Activated naive CD8-positive, alpha-beta T cell treated with anti-CD3 and anti-CD28 coated beads, Interleukin-2, amount 50 U/mL, for 16 hours (primary cell): ENCODE measurements at regions not wholly inside any gene's neighbourhood (a gene's known extent, or its start where the extent isn't known, plus 50 kb on each side); places are given as distances from the start of the nearest gene placed in this dataset.

ENCODE experiments used
- DNase-seq: peaks from one replicate; pipeline ENCODE4 v3.0.0-alpha.2; 2020; ENCODE audit warnings: low read depth, low spot score

- DNase-seq = no peak
Measured at GRCh38 chr2:226652983-226653765, 146.4 kb downstream of the IRS1 start.

- no peak for DNase-seq
Measured at GRCh38 chr2:226652369-226652768, 147.3 kb downstream of the IRS1 start.

GRCh38 chr2:226649871-226650660, 149.6 kb downstream of the IRS1 start:
- DNase-seq = peak; percentile 12

- no peak for DNase-seq
Measured at GRCh38 chr2:226649201-226649600, 150.4 kb downstream of the IRS1 start.

- no peak for DNase-seq
Measured at GRCh38 chr2:226647621-226648518, 151.8 kb downstream of the IRS1 start.

- no peak for DNase-seq
Measured at GRCh38 chr2:226644399-226644865, 155.2 kb downstream of the IRS1 start.

- DNase-seq = no peak
Measured at GRCh38 chr2:226643946-226644282, 155.7 kb downstream of the IRS1 start.

- no peak for DNase-seq
Measured at GRCh38 chr2:226643030-226643945, 156.3 kb downstream of the IRS1 start.

GRCh38 chr2:226641008-226641407, 158.6 kb downstream of the IRS1 start:
- no peak for DNase-seq

GRCh38 chr2:226640501-226640900, 159.1 kb downstream of the IRS1 start:
- no peak for DNase-seq

GRCh38 chr2:226639550-226639949, 160.1 kb downstream of the IRS1 start:
- no peak for DNase-seq

GRCh38 chr2:226638576-226638975, 161.0 kb downstream of the IRS1 start:
- no peak for DNase-seq

- no peak for DNase-seq
Measured at GRCh38 chr2:226637383-226637782, 162.2 kb downstream of the IRS1 start.

- no peak for DNase-seq
Measured at GRCh38 chr2:226636586-226636985, 163.0 kb downstream of the IRS1 start.

GRCh38 chr2:226634943-226635604, 164.5 kb downstream of the IRS1 start:
- no peak for DNase-seq

GRCh38 chr2:226631671-226632070, 167.9 kb downstream of the IRS1 start:
- DNase-seq = no peak

- no peak for DNase-seq
Measured at GRCh38 chr2:226631187-226631586, 168.4 kb downstream of the IRS1 start.

- DNase-seq = no peak
Measured at GRCh38 chr2:226625946-226626345, 173.7 kb downstream of the IRS1 start.

GRCh38 chr2:226623587-226624368, 175.8 kb downstream of the IRS1 start:
- DNase-seq = no peak

GRCh38 chr2:226622484-226622883, 177.1 kb downstream of the IRS1 start:
- no peak for DNase-seq
